ENCODE measurements at regions not wholly inside any gene's neighbourhood (a gene's known extent, or its start where the extent isn't known, plus 50 kb on each side); places are given as distances from the start of the nearest gene placed in this dataset.
A peak's percentile ranks its signal among the peaks of the same experiment; 100 is the strongest.
"Not testable (repeated sequence)": the region's sequence is repeated elsewhere in the genome, so short reads cannot be mapped to it uniquely, and the experiment has no call there.

- peak; percentile 15 for DNase-seq (ENCODE audit: low spot score)
These were observed 196.4 kb downstream of the VGLL3 start for GRCh38 chr3:86794361-86795065.

- peak; percentile 97 for DNase-seq (ENCODE audit: low spot score)
These were observed 197.2 kb downstream of the VGLL3 start for GRCh38 chr3:86793786-86794185.

GRCh38 chr3:86792316-86792715 lies 198.6 kb downstream of the VGLL3 start:
- DNase-seq (ENCODE audit: low spot score) = peak; percentile 27

DNA sequence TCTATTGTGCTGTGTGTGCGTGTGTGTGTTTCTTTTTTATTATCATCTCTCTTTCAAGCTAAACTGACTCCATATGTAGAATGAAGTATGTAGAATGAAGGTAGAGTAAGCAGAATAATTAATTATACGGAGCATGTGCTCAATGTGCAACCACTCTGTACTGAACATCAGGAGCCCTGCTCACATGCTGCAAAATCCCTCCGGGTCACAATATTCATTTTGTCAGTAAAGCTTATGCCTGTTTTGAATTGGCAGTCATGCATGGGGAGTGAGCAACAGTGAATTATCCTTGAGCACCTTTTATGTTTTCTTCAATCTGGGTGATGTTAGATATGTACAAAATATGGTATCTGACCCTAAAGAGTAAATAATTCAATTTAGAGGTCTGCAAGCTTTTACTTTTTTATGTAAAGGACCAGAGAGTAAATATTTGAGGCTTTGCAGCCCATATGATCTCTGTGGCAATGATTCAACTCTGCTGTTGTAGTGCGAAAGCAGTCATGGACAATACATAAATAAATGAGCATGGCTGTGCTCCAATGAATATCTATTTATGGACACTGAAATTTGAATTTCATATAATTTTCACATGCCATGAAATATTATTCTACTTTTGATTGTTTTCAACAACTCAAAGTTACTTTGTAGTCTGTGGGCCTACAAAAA lies 199.9 kb downstream of the VGLL3 start:
- DNase-seq (ENCODE audit: low spot score) = no peak

DNA sequence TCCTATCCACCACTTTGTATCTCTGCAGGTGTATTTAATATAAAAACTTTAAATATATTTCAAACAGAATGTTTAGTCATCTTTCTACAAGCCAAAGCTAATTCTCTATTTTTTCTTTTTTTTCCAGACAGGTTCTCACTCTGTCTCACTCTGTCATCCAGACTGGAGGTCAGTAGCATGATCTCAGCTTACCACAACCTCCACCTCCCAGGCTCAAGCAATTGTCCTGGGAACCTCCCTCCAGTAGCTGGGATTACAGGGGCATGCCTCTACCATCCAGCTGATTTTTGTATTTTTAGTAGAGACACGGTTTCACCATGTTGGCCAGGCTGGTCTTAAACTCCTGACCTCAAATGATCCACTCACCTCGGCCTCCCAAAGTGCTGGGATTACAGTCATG lies 202.6 kb downstream of the VGLL3 start:
- DNase-seq (ENCODE audit: low spot score) = no peak

- DNase-seq (ENCODE audit: low spot score) = peak; percentile 40
These were observed 203.9 kb downstream of the VGLL3 start for GRCh38 chr3:86787091-86787490.

- DNase-seq (ENCODE audit: low spot score) = no peak
These were observed 205.6 kb downstream of the VGLL3 start for GRCh38 chr3:86785386-86785785.

DNA sequence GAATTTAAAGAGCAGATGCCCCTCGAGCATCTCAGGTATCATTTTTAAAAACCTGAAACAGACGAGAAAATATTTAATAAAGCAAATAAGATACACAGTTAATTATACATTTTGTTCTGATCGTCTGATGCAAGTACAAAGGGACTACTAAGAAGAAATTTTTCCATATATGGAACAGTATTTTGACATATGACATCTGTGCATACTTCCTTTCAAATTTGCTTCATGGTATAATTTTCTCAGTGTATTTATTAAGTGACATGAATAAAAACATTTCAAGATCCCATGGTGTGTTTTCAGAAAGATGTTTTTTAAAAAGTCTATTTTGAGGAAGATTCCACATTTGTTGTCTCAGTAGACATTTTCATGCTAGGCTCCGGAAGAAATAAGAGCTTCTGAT lies 208.1 kb downstream of the VGLL3 start:
- DNase-seq (ENCODE audit: low spot score) = no peak

DNA sequence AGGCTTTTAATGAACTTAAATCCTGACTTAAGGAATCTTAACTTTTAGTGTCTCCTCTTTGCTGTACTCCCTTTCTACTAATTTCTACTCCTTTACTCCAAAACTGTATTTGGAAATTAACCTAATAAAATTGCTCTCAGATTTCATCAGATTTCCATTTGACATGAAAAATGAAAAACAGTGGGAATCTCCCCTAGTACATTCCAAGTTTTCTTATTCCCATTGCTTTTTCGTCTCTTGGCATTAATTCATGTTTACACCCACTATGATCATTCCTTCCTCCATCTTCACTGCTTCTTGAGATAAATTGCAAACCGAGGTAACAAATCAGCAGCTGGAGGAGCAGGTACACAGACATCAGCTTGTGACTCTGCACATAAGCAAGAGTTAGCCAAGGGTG lies 208.7 kb downstream of the VGLL3 start:
- no peak for DNase-seq (ENCODE audit: low spot score)

- peak; percentile 45 for DNase-seq (ENCODE audit: low spot score)
These were observed 216.8 kb downstream of the VGLL3 start for GRCh38 chr3:86774082-86774691.

GRCh38 chr3:86772699-86773098 lies 218.2 kb downstream of the VGLL3 start:
- DNase-seq (ENCODE audit: low spot score) = no peak

DNA sequence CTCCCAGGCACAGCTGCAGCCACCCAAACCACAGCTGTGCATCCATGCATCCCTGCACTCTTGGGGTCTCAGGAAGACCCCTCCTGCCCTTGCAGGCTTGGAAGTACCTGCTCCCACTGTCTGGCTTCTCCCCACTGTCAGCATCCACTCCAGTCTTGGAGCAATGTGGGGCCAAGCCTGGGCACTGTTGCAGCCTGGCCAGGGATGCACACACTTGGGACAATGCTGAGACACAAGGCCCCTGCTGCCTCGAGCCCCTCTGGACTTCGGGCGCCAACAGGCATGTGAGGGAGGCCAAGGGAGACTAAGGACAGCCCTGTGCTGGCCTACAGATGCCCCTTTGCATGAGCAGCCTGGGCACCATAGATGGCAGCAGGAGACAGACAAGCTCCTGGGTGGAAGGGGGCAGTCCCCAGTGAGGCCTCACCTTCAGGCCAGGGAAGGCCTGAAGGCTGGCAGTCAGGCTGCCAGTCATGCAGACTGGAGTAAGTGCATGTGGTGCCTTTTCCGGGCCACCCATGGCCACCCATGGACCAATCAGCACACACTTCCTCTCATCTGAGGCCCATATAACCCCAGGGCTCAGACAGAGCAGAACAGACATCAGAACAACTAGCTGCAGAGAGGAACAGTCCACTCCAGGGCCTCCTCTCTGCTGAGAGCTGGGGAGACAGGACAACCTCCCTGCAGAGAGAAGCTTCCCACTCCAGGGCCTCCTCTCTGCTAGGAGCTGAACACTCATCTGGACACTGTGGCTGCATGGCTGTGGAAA lies 219.0 kb downstream of the VGLL3 start:
- DNase-seq (ENCODE audit: low spot score) = no peak

GRCh38 chr3:86766331-86766730 lies 224.6 kb downstream of the VGLL3 start:
- no peak for DNase-seq (ENCODE audit: low spot score)

- DNase-seq (ENCODE audit: low spot score) = not testable (repeated sequence)
These were observed 233.4 kb downstream of the VGLL3 start for GRCh38 chr3:86757322-86758179.

GRCh38 chr3:86748015-86748414 lies 242.9 kb downstream of the VGLL3 start:
- no peak for DNase-seq (ENCODE audit: low spot score)

- no peak for DNase-seq (ENCODE audit: low spot score)
These were observed 246.9 kb downstream of the VGLL3 start for GRCh38 chr3:86744051-86744450.

GRCh38 chr3:86743233-86743632 lies 247.7 kb downstream of the VGLL3 start:
- DNase-seq (ENCODE audit: low spot score) = no peak

DNA sequence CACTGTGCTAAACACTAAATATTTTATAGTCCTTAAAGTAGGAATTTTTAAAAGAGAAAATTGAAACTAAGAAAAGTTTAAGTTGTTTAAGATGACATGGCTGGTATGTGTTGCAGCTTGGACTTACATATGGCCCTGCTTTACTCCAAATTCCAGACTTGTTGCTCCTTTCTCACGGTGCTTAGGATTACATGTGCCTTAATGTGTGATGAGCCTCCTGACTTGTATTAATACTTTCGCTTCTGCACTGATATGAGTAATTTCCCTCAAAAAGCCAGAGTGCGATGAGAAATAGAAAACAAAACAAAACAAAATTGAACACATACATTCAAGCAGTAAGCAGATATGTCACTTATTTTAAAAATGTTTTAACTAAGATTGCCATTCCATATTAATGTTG lies 250.2 kb downstream of the VGLL3 start:
- DNase-seq (ENCODE audit: low spot score) = no peak

GRCh38 chr3:86739244-86739643 lies 251.7 kb downstream of the VGLL3 start:
- DNase-seq (ENCODE audit: low spot score) = no peak

DNA sequence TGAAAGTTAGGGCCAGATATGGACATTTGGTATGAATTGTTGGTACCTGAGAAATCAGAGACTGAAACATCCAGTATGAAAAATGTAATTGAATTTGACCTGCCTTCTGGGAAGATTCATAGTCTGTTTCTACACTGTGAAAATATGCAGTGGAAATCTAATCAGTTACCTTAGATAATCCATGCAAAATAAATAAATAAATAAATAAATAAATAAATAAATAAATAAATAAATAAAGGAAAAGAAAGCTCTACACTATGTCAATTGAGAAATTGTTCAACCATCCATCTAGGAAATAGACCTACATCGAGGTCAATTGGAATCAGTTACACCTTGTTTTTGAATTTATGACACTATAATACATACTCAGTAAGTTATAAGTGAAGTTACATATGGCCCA lies 252.3 kb downstream of the VGLL3 start:
- no peak for DNase-seq (ENCODE audit: low spot score)

DNA sequence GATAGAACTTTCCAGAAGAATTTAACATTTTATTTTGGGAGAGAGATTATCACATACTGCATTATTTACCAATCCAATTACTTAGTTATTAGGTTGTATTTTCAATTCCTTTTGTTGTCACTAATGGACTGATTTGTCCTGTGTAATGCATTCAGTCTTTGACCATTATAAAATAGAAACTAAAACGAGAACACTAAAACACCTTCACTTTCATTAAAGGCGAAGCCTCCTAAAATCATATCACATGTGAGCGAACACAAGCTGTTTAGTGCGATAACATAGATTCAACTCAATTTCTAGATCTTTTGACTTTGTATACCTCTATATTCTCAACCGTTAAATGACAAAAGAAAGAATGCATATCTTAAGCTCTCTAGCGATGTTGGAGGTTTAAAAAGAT lies 253.4 kb downstream of the VGLL3 start:
- DNase-seq (ENCODE audit: low spot score) = no peak
